PC-3 (cell line): ENCODE measurements at regions not wholly inside any gene's neighbourhood (a gene's known extent, or its start where the extent isn't known, plus 50 kb on each side); places are given as distances from the start of the nearest gene placed in this dataset.

ENCODE experiments used
- EZH2 ChIP-seq: fragments of 300-600 bp; sonication (generic); IDR thresholded peaks from one replicate; pipeline ENCODE4 v1.6.1; 2017; ENCODE audit warnings: antibody characterized with exemption, mild to moderate bottlenecking, low read length; ENCODE audit not compliant: unreplicated experiment
- TF ChIP-seq, protein P1 (sequence below): fragments of 300-600 bp; sonication (generic); conservative IDR thresholded peaks from 2 replicates; pipeline ENCODE4 v1.5.1; 2017; ENCODE audit warnings: antibody characterized with exemption, low read depth, mild to moderate bottlenecking, low read length

DNA sequence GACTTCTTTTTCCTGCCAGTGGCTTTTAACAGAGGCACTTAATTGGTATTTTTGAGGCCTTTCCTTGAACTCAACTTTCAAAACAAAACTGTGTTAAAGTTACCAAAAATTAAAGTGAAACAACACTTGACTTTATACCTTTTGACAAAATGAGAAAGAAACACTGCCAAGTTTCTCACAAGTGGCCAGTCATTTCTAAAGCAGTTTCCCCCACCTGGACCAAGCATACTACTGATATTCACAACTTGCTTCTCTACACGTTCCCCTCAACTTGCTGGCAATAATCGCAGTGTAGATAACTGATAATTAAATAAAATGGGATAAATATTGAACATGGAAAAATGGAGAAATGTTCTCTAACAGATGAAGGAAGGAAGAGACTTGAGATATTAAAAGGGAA is 135.7 kb downstream of the TLR4 start:
- TF ChIP-seq, protein P1, sequence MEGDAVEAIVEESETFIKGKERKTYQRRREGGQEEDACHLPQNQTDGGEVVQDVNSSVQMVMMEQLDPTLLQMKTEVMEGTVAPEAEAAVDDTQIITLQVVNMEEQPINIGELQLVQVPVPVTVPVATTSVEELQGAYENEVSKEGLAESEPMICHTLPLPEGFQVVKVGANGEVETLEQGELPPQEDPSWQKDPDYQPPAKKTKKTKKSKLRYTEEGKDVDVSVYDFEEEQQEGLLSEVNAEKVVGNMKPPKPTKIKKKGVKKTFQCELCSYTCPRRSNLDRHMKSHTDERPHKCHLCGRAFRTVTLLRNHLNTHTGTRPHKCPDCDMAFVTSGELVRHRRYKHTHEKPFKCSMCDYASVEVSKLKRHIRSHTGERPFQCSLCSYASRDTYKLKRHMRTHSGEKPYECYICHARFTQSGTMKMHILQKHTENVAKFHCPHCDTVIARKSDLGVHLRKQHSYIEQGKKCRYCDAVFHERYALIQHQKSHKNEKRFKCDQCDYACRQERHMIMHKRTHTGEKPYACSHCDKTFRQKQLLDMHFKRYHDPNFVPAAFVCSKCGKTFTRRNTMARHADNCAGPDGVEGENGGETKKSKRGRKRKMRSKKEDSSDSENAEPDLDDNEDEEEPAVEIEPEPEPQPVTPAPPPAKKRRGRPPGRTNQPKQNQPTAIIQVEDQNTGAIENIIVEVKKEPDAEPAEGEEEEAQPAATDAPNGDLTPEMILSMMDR: no peak
- no peak for TF ChIP-seq EZH2
